DMS153 (cell line): ENCODE measurements at regions not wholly inside any gene's neighbourhood (a gene's known extent, or its start where the extent isn't known, plus 50 kb on each side); places are given as distances from the start of the nearest gene placed in this dataset.
A peak's percentile ranks its signal among the peaks of the same experiment; 100 is the strongest.

Experiments
- DNase-seq: peaks from one replicate; lab custom pipeline; 2025; lab: John Stamatoyannopoulos, UW

- no peak for DNase-seq
Observed at GRCh38 chr1:200252531-200252930, 157.3 kb downstream of the ZNF281 start.

- no peak for DNase-seq
Observed at GRCh38 chr1:200250469-200250868, 159.4 kb downstream of the ZNF281 start.

- peak; percentile 53 for DNase-seq
Observed at GRCh38 chr1:200248541-200248940, 161.3 kb downstream of the ZNF281 start.

- DNase-seq: no peak
Observed at GRCh38 chr1:200247518-200247917, 162.3 kb downstream of the ZNF281 start.

GRCh38 chr1:200245473-200245872, 164.4 kb downstream of the ZNF281 start:
- no peak for DNase-seq

- peak; percentile 45 for DNase-seq
Observed at GRCh38 chr1:200243042-200243437, 166.8 kb downstream of the ZNF281 start.

GRCh38 chr1:200242110-200243041, 167.5 kb downstream of the ZNF281 start:
- DNase-seq: peak; percentile 73

- DNase-seq: no peak
Observed at GRCh38 chr1:200240656-200241055, 169.2 kb downstream of the ZNF281 start.

- no peak for DNase-seq
Observed at GRCh38 chr1:200238311-200238710, 171.5 kb downstream of the ZNF281 start.

GRCh38 chr1:200237066-200237465, 172.8 kb downstream of the ZNF281 start:
- DNase-seq: no peak

GRCh38 chr1:200234938-200235337, 174.9 kb downstream of the ZNF281 start:
- DNase-seq: no peak

GRCh38 chr1:200233393-200233792, 176.4 kb downstream of the ZNF281 start:
- DNase-seq: no peak

- no peak for DNase-seq
Observed at GRCh38 chr1:200231787-200232231, 178.0 kb downstream of the ZNF281 start.

- DNase-seq: no peak
Observed at GRCh38 chr1:200230671-200231070, 179.2 kb downstream of the ZNF281 start.

GRCh38 chr1:200228486-200228885, 181.3 kb downstream of the ZNF281 start:
- no peak for DNase-seq

GRCh38 chr1:200228081-200228480, 181.8 kb downstream of the ZNF281 start:
- no peak for DNase-seq
